HG03196 (cell line): ENCODE measurements at regions not wholly inside any gene's neighbourhood (a gene's known extent, or its start where the extent isn't known, plus 50 kb on each side); places are given as distances from the start of the nearest gene placed in this dataset.

ENCODE experiments used
- ATAC-seq: cut with Tn5 transposase; IDR thresholded peaks from one replicate; pipeline ENCODE4 v1.9.1; 2021; ENCODE audit not compliant: unreplicated experiment

- no peak for ATAC-seq
Measured at GRCh38 chr11:10622108-10622507, 53.6 kb upstream of the LYVE1 start.

DNA sequence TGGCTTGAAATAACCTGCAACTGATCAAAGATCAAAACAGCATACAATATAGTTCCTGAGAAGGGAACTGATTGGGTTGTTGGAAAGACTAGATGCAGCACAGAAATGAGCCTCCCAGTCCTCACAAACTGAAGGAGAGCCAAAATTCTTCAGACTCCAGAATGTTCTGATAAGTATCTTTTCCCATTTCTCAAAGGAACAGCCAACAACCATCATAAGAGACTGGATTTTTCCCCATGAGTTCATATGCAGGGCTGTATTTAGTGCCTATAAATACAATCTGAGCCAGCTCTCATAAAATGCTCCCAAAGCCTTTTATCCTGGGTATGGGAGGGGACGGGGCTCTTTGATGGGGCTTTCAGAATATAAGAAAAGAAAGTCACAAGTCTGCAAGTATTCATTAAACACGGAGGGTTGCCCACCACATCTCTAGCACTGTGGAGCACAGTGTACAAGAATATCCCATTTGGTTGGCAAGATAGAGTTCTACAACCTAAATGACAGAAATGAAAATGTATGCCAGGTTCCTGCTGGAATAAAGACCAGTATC, 50.7 kb upstream of the LYVE1 start:
- ATAC-seq: no peak

DNA sequence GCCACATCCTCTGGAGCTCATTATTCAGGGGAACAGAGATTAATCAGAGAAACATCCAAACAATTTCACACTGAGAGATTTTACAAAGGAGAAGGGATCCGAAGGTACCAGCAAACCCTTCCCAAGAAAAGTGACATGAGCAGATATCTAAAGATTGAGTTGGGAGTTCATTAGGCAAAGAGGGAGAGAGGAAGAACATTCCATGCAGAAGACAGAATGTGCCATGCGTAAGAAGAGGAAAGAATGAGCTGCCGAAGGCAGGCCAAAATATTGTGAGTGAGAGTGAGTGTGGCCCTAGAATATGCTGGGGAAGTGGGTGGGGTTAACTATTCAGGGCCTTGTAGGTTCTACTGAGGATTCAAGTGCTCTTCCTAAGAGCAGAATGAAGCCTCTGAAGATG, 50.0 kb upstream of the LYVE1 start:
- no peak for ATAC-seq
